ENCODE measurements at regions not wholly inside any gene's neighbourhood (a gene's known extent, or its start where the extent isn't known, plus 50 kb on each side); places are given as distances from the start of the nearest gene placed in this dataset.
"Not testable (repeated sequence)": the region's sequence is repeated elsewhere in the genome, so short reads cannot be mapped to it uniquely, and the experiment has no call there.

DNA sequence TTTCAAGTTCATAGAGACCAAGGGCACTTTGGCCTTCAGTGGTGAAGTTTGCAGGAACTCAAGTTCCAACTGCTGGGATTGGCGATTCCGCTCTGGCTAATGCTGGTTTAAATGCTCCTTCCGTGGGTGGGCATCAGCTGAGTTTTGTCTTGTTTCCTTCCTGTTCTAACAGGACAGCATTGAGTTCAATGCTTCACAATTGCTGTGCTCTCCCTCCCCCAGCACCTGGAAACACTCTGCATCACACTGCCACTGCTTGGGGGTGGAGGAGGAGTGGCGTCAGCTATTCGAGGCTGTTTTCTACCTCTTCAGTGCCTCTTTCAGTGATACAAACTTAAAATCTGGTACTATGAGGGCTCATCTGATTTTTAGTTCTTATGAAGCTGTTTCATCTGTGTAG is 634.9 kb downstream of the FSCB start:
- no peak for DNase-seq (ENCODE audit: low read depth in 2 of 2)

- no peak for DNase-seq (ENCODE audit: low read depth in 2 of 2)
These were observed 648.1 kb downstream of the FSCB start for GRCh38 chr14:43858981-43859380.

GRCh38 chr14:43855556-43855955 is 651.5 kb downstream of the FSCB start:
- DNase-seq (ENCODE audit: low read depth in 2 of 2): no peak

GRCh38 chr14:43853541-43853940 is 653.5 kb downstream of the FSCB start:
- DNase-seq (ENCODE audit: low read depth in 2 of 2): no peak

DNA sequence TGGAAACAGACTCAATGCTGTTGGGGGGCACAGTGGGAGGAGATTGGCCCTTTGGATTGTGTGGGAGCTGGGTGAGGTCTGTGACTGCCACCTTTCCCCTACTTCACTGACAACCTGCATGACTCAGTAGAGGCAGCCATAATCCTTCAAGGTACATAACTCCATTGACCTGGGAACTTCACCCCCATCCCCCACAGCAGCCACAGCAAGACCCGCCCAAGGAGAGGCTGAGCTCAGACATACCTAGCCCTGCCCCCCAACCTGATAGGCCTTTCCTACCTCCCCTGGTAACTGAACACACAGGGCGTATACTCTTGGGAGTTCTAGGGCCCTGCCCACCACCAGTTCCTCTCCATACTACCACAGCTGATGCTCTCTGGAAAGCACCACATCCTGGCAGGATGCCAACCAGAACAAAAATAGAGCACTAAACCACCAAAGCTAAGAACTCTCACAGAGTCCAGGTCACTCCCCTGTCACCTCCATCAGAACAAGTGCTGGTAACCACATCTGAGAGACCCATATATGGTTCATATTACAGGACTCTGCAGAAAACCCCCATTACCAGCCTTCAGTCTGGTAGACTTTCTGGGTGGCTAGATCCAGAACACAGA is 703.9 kb downstream of the FSCB start:
- DNase-seq (ENCODE audit: low read depth in 2 of 2): no peak

DNA sequence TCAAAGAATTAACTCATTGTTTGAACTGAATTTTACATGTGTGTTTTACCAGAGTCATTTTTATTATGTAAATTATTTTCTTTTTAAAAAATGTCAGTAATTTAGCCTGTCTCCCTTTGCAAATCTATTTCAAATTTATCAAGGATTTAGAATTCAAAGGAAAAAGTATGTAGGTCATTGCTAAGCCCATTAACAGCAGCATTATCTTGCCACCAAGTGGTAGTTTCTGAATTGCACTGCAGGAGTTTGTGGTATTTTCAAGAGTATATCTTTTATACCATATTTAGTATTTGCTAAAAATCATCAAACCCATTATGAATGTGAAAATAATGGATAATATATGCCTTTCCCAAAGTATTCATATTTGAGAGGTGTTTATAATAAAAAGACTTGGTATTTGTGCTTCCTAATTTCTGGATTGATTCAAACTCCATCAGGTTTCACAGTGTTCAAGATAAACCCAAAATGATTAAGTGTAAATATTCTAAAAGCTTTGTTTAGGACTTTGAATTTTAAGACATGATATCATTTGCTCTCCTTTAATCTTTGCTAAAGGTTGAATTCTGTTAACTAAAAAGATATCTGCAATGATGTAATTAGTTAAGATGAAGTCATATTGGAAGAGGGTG is 711.4 kb downstream of the FSCB start:
- no peak for DNase-seq (ENCODE audit: low read depth in 2 of 2)

DNA sequence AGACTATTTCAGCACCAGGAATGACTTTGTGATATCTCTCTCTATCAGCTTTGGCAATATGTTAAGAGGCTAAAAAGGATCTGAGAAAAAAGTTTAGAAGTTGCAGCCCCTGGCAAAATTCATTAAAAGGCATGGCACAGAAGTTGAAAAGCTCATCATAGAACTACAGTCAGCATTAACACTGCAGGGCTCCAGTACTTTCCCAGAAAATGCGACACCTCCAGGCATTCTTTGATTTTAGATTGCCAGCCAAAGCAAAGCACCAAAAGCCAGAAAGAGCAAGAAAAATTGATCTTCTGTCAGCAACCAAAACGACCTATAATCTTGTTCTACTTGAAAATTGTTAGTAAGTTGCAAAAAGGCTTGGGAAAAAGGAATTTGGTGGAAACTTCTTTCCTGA is 713.5 kb downstream of the FSCB start:
- DNase-seq (ENCODE audit: low read depth in 2 of 2): no peak

DNA sequence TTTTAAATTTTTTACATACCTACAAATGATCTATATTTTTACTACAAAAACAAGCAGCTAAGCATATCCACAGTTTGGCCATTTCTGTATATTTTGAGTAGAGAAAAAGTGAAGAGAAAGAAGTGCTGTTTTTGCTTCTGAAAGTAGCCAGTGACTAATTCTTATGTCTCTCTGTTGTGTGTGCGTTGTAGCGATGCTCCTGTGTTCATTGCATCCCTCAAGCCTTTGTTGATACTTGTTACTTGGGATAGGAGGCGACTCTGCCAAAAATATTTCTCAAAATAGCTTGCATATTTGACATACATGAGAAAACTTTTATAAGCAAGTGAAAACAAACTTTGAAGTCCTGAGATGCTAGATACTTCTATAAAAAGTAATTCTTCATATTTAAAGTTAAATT is 714.1 kb downstream of the FSCB start:
- DNase-seq (ENCODE audit: low read depth in 2 of 2): no peak

DNA sequence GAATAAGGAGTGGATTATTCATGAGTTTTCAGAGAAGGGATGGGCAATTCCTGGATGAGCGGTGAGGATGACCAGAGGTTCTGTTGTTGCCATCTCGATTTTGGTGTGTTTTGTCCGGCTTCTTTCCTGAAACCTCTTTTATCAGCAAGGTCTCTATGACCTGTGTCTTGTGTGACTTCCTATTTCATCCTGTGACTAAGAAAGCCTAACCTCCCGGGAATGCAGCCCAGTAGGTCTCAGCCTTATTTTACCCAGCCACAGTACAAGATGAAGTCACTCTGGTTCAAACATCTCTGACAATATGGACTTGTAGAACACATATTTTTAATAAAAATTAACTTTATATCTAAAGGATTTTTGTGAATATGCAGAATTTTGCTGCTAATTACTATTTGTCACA is 716.4 kb downstream of the FSCB start:
- no peak for DNase-seq (ENCODE audit: low read depth in 2 of 2)

GRCh38 chr14:43789458-43789857 is 717.6 kb downstream of the FSCB start:
- no peak for DNase-seq (ENCODE audit: low read depth in 2 of 2)

GRCh38 chr14:43786066-43786762 is 720.9 kb downstream of the FSCB start:
- no peak for DNase-seq (ENCODE audit: low read depth in 2 of 2)

- DNase-seq (ENCODE audit: low read depth in 2 of 2): not testable (repeated sequence)
These were observed 722.7 kb downstream of the FSCB start for GRCh38 chr14:43784432-43784831.

- no peak for DNase-seq (ENCODE audit: low read depth in 2 of 2)
These were observed 728.0 kb downstream of the FSCB start for GRCh38 chr14:43778937-43779639.

- no peak for DNase-seq (ENCODE audit: low read depth in 2 of 2)
These were observed 728.5 kb downstream of the FSCB start for GRCh38 chr14:43778570-43778936.

DNA sequence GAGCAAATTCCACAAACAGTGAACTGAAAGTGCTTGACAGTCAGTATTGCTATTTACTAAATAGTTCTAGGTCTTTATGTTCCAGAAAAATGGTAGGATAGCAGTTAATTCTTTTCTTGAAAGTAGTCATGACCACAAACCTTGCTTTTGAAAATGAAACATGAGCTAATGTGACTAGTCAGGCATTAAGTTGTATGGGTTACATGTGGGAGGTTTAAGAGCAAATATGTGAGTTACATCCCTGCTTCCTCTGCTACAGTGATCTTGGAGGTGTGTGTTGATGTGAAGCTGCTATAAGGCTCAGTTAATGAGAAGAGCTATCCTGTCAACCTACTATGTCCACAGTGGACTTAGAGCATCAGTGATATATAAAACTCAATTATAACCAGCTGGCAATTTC is 741.6 kb downstream of the FSCB start:
- no peak for DNase-seq (ENCODE audit: low read depth in 2 of 2)

DNA sequence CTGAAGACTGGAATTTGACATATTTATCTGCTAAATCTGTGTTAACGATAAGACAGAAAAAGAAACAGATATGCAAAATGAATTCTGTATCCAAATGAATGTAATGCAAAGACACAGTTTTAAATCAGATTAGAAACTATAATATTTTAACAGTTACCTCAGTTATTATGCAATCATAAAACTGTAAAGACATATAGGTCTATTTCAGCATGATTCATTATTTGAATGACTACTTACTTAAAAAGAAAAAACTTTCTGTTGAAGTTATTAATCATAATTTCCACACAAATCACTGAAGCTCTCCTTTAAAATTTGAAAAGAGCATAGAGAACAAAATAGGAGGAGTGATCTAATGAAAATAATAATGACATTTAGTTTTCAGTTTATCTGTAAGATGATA is 742.6 kb downstream of the FSCB start:
- no peak for DNase-seq (ENCODE audit: low read depth in 2 of 2)

- no peak for DNase-seq (ENCODE audit: low read depth in 2 of 2)
These were observed 751.4 kb downstream of the FSCB start for GRCh38 chr14:43755707-43756106.

DNA sequence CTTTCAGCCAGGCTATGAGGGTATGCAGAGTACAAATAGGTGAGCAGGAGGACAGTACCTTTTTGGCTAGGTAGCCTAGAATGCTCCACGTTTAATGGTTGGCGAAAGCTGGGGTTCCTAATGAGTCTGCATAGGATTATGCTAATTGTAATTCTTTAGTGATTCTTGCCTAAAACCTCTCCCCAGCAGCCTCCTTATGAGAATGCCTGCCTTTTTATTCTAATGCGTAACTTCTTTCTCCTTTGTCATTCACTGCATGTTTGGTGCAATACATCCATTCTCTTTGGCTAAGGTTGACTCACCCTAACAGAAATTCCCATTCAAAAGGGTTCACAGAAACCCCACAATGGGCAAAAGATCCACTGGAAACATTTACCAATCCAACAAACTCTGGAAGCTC is 752.2 kb downstream of the FSCB start:
- DNase-seq (ENCODE audit: low read depth in 2 of 2): no peak

GRCh38 chr14:43745746-43746145 is 761.3 kb downstream of the FSCB start:
- no peak for DNase-seq (ENCODE audit: low read depth in 2 of 2)

DNA sequence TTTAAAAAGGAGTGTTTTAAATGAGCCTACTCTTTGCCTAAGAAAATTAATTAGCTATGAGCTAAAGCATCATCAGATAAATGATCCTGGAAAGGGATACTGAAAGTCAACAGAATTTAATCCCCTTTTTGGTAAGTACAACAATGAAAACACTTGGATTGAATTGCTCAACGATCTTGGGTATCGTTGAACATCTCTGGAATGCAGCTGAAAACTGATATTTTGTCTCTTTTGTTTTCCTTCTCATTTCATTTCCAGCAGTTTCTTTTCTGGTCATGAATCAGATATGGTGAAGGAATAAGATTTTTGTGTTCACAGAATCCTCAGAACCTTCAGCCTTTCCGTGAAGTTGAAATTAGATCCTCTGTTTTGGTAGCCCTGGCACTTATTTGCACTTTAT is 771.2 kb downstream of the FSCB start:
- DNase-seq (ENCODE audit: low read depth in 2 of 2): no peak

- DNase-seq (ENCODE audit: low read depth in 2 of 2): no peak
These were observed 777.9 kb downstream of the FSCB start for GRCh38 chr14:43729143-43729542.

DNA sequence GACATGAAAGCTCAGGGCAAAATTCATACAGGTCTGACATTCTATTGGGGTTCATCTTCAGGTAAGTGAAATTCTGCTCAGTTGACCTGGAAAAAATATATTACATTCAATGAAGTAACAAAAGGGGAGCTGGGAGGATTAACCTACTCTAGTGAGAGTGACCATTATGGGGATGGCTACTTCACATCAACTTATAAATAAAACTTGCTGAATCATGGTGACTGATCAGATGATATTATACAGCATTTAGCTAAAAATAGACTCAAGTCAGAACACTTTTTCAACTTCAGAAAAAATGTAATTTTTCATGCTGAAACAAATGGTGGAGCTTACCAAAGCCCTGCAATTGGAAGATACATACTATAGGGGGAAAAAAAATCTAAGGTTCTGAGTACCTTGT is 800.2 kb downstream of the FSCB start:
- DNase-seq (ENCODE audit: low read depth in 2 of 2): no peak

Data from stimulated activated CD4-positive, alpha-beta T cell treated with anti-CD3 and anti-CD28 coated beads, Interleukin-4, amount 100 ng/mL, for 48 hours (primary cell).